MM.1S (cell line): ENCODE measurements at regions not wholly inside any gene's neighbourhood (a gene's known extent, or its start where the extent isn't known, plus 50 kb on each side); places are given as distances from the start of the nearest gene placed in this dataset.

Experiments used
- DNase-seq: peaks from one replicate; pipeline ENCODE4 v3.0.0-alpha.2; 2015
- H2AFZ ChIP-seq: fragments of 300-600 bp; sonication (generic); 2 replicates; pipeline ENCODE4 v1.6.0; 2016; ENCODE audit warnings: antibody characterized with exemption, low read length
- H3F3A ChIP-seq: fragments of 300-600 bp; sonication (generic); 2 replicates; pipeline ENCODE4 v1.6.1; 2016; ENCODE audit warnings: mild to moderate bottlenecking, antibody characterized with exemption, low read length, moderate library complexity, mixed read lengths; ENCODE audit not compliant: insufficient read depth
- H3K27ac ChIP-seq: fragments of 300-600 bp; sonication (generic); 2 replicates; pipeline ENCODE4 v1.5.1; 2016; ENCODE audit warnings: mild to moderate bottlenecking, low read length
- H3K27me3 ChIP-seq: fragments of 300-600 bp; sonication (generic); replicated peaks from 2 replicates; pipeline ENCODE4 v1.6.0; 2016; ENCODE audit warnings: low read length; ENCODE audit not compliant: insufficient read depth
- H3K36me3 ChIP-seq: fragments of 300-600 bp; sonication (generic); replicated peaks from 2 replicates; pipeline ENCODE4 v1.6.1; 2016; ENCODE audit warnings: mild to moderate bottlenecking, low read length, mixed read lengths; ENCODE audit not compliant: insufficient read depth
- H3K4me1 ChIP-seq: fragments of 300-600 bp; sonication (generic); 2 replicates; pipeline ENCODE4 v1.6.1; 2016; ENCODE audit warnings: low read length, mixed read lengths
- H3K4me2 ChIP-seq: fragments of 300-600 bp; sonication (generic); 2 replicates; pipeline ENCODE4 v1.6.0; 2016; ENCODE audit warnings: low read depth, low read length
- H3K4me3 ChIP-seq: fragments of 300-600 bp; sonication (generic); 2 replicates; pipeline ENCODE4 v1.5.1; 2016; ENCODE audit warnings: low read length, mixed read lengths
- H3K79me2 ChIP-seq: fragments of 300-600 bp; sonication (generic); 2 replicates; pipeline ENCODE4 v1.6.1; 2016; ENCODE audit warnings: mixed run types, low read length, mixed read lengths
- H3K9ac ChIP-seq: fragments of 300-600 bp; sonication (generic); 2 replicates; pipeline ENCODE4 v1.6.1; 2016; ENCODE audit warnings: low read length, mixed read lengths
- H3K9me2 ChIP-seq: fragments of 300-600 bp; sonication (generic); replicated peaks from 2 replicates; pipeline ENCODE4 v1.6.1; 2016; ENCODE audit warnings: mild to moderate bottlenecking, low read length, mixed read lengths; ENCODE audit not compliant: insufficient read depth
- H3K9me3 ChIP-seq: fragments of 300-600 bp; sonication (generic); replicated peaks from 2 replicates; pipeline ENCODE4 v1.6.1; 2016; ENCODE audit warnings: mild to moderate bottlenecking, low read length, mixed read lengths; ENCODE audit not compliant: insufficient read depth
- H4K20me1 ChIP-seq: fragments of 300-600 bp; sonication (generic); 2 replicates; pipeline ENCODE4 v1.6.1; 2016; ENCODE audit warnings: mild to moderate bottlenecking, low read length, moderate library complexity, mixed read lengths; ENCODE audit not compliant: insufficient read depth
- CTCF ChIP-seq: fragments of 300-600 bp; sonication (generic); IDR thresholded peaks from 2 replicates; pipeline ENCODE4 v1.5.1; 2016; ENCODE audit warnings: antibody characterized with exemption, low read length, mixed read lengths
- EZH2 ChIP-seq: fragments of 300-600 bp; sonication (generic); optimal IDR thresholded peaks from 2 replicates; pipeline ENCODE3; 2017; ENCODE audit warnings: low read depth, mild to moderate bottlenecking, antibody characterized with exemption, low read length, mixed read lengths
- EZH2phosphoT487 ChIP-seq: fragments of 300-600 bp; sonication (generic); IDR thresholded peaks from 2 replicates; pipeline ENCODE4 v1.6.1; 2018; ENCODE audit warnings: antibody characterized with exemption, low read length

- Histone ChIP-seq H3K9me2 (no peaks in the 10 kb centered on the region), H3K4me3 (no peak overlapping the region), H3K9ac (no peak overlapping the region), H3K4me2 (no peak overlapping the region), H3K27me3 (no peaks in the 10 kb centered on the region), H3K27ac (no peak overlapping the region), H3K9me3 (no peaks in the 10 kb centered on the region), H3K4me1 (no peaks in the 10 kb centered on the region), H3K79me2 (no peaks in the 10 kb centered on the region), H3K36me3 (no peaks in the 10 kb centered on the region), H2AFZ (no peak overlapping the region), H3F3A (no peaks in the 10 kb centered on the region), H4K20me1 (no peaks in the 10 kb centered on the region)
- TF ChIP-seq EZH2phosphoT487 (no peak), EZH2 (no peak), CTCF (no peak)
- DNase-seq, result no peak
Measured at GRCh38 chr4:133812236-133812635, 389.4 kb downstream of the PABPC4L start.

- Histone ChIP-seq H3K9me3 (no peaks in the 10 kb centered on the region), H3K79me2 (no peaks in the 10 kb centered on the region), H4K20me1 (no peaks in the 10 kb centered on the region), H3K4me2 (no peak overlapping the region), H3K9me2 (no peaks in the 10 kb centered on the region), H3K36me3 (no peaks in the 10 kb centered on the region), H2AFZ (no peak overlapping the region), H3K27me3 (no peaks in the 10 kb centered on the region), H3F3A (no peaks in the 10 kb centered on the region), H3K27ac (peak overlapping the region; percentile 28; the same call in 1 of the 2 replicates), H3K4me1 (no peaks in the 10 kb centered on the region), H3K9ac (no peak overlapping the region; the same call in 1 of the 2 replicates), H3K4me3 (no peak overlapping the region)
- TF ChIP-seq CTCF (no peak), EZH2 (no peak), EZH2phosphoT487 (no peak)
- DNase-seq, result peak; percentile 51
Measured at GRCh38 chr4:133808151-133808550, 393.4 kb downstream of the PABPC4L start.

GRCh38 chr4:133803341-133803740 lies 398.2 kb downstream of the PABPC4L start:
- Histone ChIP-seq H3K27me3 (no peaks in the 10 kb centered on the region), H3F3A (no peaks in the 10 kb centered on the region), H3K4me2 (no peak overlapping the region), H3K4me3 (no peak overlapping the region), H3K27ac (no peak overlapping the region), H4K20me1 (no peaks in the 10 kb centered on the region), H3K4me1 (no peaks in the 10 kb centered on the region), H3K9ac (no peak overlapping the region), H3K9me2 (no peaks in the 10 kb centered on the region), H3K36me3 (no peaks in the 10 kb centered on the region), H3K79me2 (no peaks in the 10 kb centered on the region), H2AFZ (no peak overlapping the region), H3K9me3 (no peaks in the 10 kb centered on the region)
- DNase-seq, result no peak
- TF ChIP-seq EZH2phosphoT487 (no peak), EZH2 (no peak), CTCF (no peak)
